Renal pelvis (tissue), 1 donor: ENCODE measurements at regions not wholly inside any gene's neighbourhood (a gene's known extent, or its start where the extent isn't known, plus 50 kb on each side); places are given as distances from the start of the nearest gene placed in this dataset.
A peak's percentile ranks its signal among the peaks of the same experiment; 100 is the strongest.
"Not testable (repeated sequence)": the region's sequence is repeated elsewhere in the genome, so short reads cannot be mapped to it uniquely, and the experiment has no call there.

Experiments used
- DNase-seq: peaks from one replicate; pipeline ENCODE4 v3.0.0-alpha.2; 2013

DNA sequence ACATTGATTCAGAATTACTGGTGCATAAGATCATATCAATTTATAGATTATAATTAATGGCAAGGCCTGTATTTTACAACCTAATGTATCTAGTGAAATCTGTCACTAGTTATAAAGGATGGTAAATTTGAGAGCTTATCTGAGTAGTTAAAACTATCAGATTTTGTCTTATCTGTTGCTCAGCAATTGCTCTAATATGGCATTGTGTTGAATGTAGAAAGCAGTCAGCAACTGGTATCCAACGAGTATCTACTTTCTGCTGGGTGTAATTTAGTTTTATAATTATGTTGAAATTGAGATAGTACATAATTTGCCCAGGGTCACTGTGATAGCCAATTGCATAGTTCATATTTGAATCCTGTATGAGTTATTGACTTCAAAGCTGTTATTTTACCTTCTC is 1005.7 kb downstream of the CDH11 start:
- DNase-seq: no peak

DNA sequence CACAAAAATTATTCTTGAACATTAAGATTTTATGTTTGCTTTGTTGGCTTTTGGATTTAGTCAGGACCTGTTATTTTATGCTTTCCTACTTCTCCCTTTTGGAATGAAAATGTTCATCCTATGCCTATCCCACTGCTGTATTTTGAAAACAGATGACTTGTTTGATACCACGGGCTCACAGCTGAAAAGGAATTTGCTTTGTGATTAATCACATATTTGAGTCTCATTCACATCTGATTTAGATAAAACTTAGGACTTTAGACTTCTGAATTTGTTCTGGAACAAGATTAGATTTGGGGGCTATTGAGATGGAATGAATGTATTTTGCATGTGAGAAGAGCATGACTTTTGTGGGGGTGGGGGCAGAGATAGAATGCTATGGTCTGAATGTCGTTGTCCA is 1012.6 kb downstream of the CDH11 start:
- no peak for DNase-seq

DNA sequence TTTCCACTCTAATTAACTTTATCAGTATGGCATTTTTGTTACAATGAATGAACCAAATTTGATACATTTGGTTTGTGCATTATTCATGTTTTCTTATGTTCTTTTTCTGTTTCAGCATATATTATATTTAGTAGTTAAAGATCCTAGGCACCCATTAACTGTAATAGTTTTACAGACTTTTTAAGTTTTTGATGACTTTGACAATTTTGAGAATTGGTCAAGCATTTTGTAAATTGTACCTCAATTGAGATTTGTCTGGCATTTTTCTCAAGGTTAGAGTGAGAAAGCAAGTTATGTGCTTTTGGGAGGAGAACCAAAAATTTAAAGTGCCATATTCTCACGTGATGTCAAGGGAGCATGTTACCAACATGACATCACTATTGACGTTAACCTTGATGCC is 1019.2 kb downstream of the CDH11 start:
- DNase-seq: no peak

DNA sequence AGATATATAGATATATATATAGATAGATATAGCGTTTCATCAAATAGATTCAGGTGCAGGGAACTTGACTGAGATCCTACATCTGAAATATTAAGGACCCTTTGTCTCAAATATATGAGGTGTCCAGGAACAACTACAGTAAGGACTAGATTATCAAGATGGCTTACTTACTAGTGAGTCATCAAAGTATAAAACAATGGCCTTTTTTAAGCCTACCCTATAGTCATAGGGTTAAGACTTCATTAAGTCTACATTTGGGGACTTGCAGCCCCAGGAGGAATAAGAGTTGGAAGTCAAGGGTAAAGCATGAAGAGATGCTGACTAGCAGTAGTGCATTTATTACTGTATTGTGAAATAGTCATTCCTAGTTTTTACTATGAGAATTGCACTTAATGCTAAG is 1023.4 kb downstream of the CDH11 start:
- DNase-seq: no peak

DNA sequence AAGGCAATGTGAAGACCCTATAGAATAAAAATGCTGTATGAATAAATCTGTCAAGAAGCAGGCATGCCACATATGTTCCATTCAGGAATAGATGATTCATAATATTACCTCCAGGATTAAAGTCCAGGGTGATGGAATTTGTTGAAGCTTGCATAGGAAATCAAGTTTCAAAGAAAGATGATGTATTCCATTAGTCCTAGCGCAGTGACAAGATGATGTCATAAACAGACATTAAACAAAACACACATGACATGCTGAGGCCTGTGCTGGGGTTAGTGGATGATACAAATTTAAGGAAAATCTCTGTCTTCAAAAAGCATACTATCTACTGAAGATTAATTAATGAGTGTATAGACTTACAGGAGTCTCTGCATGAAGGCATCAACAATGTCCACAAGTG is 1025.2 kb downstream of the CDH11 start:
- DNase-seq: no peak

DNA sequence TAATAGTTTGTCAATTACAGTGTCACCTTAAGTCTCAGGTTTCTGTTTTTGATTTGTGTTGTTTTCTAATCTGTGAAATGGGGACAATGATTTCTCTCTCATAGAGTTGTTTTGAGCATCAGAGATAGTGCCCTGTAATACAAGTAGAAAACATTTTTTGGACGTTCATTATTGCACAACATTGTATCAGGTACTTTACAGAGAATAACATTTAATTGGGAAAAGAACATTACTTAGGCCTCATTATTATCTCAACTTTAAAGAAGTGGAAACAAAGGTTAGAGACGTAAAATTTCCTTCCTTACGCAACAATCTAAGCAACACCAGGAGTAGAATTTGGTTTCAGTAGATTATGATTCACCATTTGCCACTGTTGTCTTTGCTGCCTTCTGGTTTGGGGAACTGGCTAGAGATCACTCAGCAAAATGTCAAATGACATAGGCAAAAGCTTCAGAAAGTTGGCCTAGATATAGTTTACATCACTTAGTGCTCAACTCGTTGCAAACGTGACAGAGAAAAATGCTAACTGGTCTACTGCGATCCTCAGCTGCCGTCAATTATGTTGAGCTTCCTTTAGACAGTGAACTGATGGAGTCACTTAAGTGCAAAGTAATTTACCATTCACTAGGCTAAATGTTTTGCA is 1026.8 kb downstream of the CDH11 start:
- DNase-seq: no peak

DNA sequence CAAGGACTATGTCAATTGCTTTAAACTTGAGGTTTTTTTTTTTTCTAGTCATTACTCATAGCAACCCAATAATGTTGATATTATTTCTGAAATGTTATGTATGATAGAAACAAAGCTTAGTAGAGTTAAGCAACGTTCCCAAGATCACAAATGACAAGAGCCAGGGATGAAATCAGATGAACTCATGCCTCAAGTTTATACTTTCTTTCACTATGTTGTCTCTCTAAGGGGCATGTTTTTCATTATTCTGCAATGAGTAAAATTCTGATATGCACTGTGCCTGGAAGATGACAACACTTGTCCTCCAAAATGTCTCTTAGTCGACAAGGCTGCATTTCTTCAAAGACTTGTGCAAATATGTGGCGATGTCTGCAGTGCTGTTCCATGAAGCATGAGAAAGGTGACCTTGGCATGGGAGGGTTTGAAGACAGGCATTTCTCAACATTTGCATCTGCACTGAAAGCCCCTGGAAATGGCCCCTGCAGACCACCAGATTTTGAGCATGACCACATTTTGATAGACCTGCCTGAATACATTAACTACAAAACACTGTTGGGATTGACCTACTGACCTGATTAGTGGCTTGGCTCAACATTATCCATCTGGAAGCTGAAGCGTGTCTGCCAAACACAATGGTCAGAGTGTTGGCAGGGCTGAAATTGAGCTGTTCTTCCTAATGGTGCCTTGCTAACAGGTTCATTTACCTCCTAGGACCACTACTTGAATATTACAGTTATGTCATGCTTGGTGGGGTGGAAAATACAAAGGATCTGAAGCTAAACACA is 1027.5 kb downstream of the CDH11 start:
- no peak for DNase-seq

DNA sequence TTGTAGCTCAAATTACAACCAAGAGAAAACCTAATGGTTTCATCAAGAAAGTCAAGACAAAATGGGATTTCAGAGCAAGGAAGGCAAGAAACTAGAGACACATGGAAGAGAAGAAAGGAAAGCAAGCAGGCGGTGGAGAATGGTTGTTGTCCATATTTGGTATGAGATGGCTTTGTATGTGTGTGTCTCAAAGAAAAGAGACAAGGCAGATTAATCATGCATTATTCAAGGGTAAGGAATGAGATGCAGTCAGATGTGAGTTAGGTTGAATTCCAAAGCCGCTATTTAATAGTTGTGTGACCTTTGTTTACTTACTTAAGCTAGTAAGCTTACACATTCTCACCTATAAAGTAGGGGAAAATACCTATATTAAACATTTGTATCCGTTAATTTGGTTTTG is 1029.6 kb downstream of the CDH11 start:
- no peak for DNase-seq

DNA sequence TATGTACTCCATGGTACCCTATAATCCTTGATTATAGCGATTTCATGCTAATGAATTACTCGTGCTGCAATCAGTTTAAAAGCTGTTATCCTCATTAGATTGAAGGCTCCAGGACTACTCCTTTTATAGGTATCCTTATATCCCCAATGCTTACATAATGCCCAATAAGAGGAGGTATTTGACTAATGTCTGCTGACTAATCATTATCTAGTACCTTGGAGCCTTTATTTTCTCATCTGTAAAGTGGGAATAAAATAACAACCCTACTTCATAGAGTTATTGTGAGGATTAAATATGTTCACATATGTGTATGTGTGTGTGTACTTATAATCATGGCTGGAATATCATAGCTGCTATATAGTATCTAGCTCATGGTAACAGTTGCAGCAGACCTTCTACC is 1031.5 kb downstream of the CDH11 start:
- DNase-seq: no peak

DNA sequence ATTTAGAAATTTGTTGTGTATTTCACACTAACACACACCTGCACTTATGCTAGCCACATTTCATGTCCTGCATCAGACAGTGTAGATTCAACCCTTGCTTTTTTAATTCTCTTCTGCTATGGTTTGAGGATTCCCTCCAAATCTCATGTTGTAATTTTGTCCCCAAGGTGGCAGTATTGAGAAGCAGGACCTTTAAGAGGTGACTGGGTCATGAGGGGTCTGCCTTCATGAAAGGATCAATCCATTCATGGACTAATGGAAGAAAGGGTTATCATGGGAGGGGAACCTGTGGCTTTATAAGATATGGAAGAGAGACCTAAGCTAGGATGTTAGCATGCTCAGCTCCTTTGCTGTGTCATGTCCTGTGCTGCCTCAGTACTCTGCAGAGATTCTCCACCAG is 1032.2 kb downstream of the CDH11 start:
- no peak for DNase-seq

DNA sequence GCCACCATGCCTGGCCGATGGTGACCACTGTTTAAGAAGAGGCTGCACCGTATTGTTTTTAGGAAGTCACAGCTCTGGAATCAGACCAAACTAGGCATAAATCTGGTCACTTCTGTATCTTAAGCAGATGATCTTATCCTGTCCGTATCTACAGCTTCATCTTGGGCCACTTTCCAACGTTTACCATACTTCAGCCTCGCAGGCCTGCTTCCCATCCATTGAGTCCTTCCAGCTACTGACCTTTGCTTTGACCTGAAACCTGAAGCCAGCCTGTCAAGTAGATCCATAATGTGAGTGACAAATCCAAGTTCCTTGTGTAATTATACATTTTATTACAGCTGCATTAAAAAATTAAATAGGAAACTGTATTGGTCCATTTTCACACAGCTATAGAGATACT is 1033.0 kb downstream of the CDH11 start:
- no peak for DNase-seq

DNA sequence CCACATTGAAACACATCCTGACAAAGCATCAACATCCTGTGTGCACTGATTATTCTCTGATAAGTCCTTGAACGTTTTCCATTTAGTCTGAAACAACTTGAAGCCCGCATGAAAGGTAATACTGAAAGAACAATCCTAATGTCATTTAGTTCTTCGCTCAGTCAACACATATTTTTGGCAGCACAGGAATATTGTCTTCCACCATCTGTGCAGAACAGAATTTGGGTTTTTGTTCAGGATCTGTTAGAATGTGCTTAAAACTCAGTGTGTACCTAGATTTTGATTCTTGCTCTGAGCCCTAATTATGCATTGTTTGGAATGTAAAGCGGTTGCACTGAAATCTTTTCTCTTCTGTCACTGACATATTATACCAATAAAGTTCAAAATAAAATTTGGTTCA is 1036.6 kb downstream of the CDH11 start:
- DNase-seq: no peak

DNA sequence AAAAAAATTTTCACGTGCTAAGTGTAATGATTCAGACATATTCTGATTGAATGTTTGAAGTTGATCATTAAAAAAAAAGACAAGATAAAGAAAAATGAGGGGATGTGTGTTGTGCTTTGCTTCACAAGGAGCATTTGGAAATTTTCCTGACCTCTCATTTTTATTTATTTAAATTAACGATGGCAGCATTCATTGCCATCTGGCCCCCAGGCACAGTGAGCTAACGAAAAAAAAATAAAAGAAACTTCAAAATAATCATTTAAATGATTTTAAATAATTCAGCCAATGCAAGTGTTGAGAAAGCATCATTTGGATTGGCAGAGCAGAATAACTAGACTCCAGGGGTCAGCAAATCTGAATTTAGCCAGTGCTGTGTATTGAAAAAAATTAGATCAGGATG is 1037.2 kb downstream of the CDH11 start:
- no peak for DNase-seq

DNA sequence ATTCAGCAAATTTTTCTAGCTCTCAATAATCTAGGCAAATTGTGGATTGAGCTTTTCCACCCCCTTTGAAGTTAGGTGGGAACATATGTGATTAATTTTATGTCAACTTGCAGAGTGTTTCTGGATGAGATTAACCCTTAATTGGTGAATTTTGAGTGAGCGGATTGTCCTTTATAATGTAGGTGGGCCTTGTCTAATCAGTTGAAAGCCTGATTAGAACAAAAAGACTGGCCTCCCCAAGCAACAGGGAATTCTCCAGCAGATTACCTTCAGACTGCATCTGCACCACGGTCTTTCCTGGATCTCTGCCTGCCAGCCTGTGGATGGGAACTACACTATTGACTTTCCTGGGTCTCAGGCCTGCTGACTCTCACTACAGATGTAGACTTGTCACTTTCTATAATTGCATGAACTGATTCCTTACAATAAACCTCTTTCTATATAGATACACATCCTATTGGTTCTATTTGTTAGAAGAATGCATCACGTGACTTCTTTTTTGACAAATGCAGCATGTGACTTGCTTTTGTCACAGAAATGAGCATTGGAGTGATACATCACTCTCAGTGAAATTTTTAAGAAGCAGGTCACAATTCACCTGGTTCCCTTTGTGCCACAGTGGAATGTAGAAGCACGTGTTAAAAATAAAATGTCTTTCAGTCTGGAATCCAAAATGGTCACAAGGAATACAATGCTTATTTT is 1038.3 kb downstream of the CDH11 start:
- no peak for DNase-seq

DNA sequence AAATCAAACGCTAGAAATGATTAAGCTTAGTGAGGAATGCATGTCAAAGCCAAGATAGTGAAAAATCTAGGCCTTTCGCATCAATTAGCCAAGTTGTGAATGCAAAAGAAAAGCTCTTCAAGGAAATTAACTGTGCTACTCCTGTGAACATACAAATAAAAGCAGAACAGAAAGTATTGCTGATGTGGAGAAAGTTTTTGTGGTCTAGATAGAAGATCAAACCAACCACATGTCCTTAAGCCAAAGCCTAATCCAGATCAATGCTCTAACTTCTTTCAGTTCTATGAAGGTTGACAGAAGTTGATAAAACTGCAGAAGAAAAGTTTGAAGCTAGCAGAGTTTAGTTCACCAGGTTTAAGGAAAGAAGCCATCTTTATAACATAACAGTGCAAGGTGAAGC is 1044.6 kb downstream of the CDH11 start:
- no peak for DNase-seq

DNA sequence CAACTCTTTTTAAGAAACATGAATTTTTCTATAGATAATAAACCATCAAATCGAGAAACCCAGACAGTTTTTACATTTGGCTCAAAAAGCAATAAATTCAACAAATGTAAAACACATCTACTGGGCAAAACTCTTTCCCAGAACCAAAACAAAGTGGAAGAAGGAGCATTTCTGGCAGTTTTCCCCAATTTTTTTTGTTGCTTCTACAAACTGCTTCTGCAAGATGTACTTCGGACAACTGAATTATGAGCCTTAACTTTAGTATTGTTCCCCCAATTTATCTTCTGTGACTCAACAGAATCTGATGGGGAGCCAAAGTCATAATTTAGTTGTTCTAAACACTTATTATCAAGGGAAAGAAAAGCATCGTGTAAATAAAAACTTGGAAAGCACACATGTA is 1047.2 kb downstream of the CDH11 start:
- peak; percentile 20 for DNase-seq

DNA sequence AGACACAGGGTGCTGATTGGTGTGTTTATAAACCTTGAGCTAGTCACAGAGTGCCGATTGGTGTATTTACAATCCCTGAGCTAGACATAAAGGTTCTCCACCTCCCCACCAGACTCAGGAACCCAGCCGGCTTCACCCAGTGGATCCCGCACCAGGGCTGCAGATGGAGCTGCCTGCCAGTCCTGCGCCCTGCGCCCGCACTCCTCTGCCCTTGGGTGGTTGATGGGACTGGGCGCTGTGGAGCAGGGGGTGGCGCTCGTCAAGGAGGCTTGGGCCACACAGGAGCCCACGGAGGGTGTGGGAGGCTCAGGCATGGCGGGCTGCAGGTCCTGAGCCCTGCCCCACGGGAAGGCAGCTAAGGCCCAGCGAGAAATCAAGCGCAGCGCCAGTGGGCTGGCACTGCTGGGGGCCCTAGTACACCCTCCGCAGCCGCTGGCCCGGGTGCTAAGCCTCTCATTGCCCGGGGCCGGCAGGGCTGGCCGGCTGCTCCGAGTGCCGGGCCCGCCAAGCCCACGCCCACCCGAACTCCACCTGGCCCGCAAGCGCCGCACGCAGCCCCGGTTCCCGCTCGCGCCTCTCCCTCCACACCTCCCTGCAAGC is 1049.6 kb downstream of the CDH11 start:
- DNase-seq: not testable (repeated sequence)

DNA sequence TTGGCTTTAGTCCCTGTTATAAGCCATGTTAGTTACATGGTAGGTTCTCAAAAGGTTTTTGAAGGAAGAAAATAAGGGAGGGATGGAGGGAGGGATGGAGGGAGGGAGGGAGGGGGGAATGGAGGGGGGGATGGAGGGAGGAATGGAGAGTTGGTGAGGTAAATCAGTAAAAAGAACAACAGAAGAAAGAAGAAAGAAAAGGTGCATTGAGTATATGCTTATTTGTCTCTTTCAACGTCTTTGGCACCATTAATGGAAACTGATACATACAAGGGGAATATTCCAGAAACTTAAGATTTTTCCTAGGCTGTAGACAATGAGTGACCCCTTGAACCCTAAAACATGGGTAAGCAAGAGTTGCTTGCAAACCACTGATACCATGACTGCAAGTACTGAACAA is 1056.3 kb downstream of the CDH11 start:
- DNase-seq: no peak

DNA sequence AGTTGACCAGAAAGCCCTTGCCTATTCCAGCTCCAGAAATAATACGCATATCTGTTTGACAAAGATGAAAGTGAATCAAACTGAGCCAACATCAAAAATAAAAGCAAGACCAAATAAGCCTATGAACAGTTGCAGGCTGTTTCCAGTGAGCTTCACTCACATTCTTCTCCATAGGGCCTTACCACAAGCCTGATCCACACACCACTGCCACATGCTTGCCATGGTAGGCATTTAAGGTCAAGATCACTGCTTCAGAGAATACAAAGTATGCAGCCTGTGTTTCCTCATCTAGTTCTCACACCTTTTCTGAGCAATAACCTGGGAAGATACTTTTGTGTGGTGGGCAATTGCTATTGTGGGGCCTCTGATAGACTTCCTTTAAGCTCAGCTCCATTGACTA is 1060.2 kb downstream of the CDH11 start:
- no peak for DNase-seq

DNA sequence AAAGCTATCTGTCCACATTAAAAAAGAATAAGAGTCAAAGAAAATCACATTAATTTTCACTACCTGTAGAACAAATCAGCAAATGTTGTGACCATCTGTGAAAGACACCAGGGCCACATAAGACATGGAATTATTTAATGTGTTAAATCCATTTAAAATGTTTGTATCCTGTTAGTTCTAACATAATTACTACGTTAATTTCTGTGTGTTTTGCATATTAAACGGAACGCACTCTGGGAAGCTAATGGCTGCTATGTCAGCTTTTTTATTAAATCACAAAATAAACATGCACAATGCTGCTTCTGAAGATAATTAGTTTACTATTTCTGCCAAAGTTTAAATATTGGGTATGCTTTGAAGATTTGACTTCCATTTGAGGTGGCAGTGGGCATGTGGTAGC is 1061.2 kb downstream of the CDH11 start:
- no peak for DNase-seq

DNA sequence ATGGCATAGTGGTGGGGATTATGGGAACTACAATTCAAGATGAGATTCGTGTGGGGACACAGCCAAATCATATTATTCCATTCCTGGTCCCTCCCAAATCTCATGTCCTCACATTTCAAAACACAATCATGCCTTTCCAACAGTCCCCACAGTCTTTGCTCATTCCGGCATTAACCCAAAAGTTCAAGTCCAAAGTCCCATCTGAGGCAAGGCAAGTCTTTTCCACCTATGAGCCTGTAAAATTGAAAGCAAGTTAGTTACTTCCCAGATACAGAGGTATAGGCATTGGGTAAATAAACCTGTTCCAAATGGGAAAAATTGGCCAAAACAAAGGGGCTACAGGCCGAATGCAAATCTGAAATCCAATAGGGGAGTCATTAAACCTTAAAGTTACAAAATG is 1063.2 kb downstream of the CDH11 start:
- DNase-seq: no peak

DNA sequence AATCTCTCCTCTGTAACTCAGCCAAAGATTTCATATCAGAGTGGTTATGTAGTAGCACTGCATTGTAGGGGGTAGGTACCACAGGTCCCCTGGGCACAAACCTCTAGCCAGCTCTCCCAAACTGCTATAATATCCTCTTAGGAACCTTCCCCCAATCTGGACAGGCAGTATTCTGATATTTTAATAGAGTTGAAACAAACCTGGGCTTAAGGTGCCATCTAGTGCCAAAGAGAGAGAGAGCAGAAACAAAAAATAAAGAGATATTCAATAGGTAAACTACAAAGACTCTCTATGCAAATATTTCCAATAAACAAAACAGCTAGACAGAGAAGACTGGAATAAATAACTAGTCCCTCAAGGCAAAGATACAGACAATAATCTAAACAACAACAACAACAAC is 1070.0 kb downstream of the CDH11 start:
- DNase-seq: no peak

DNA sequence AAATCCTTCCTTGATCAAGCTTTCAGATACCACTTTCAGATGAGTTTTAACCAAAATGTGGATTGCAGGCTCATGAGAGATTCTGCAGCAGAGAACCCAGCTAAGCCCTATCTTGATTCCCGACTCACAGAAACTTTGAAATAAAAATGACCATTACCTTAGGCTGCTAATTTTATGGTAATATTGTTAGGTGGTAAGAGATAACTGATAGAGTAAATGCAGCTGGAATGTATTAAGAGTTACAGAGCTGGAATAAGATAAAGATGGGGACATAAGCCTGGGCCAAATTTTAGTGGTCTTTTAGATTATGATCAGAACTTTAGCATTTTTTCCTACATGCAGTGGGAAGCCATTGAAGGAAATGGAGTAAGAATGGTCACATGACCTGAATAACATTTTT is 1074.0 kb downstream of the CDH11 start:
- DNase-seq: no peak
